GM19328 (cell line): ENCODE measurements at regions not wholly inside any gene's neighbourhood (a gene's known extent, or its start where the extent isn't known, plus 50 kb on each side); places are given as distances from the start of the nearest gene placed in this dataset.
A peak's percentile ranks its signal among the peaks of the same experiment; 100 is the strongest.

Experiments used
- ATAC-seq: cut with Tn5 transposase; IDR thresholded peaks from one replicate; pipeline ENCODE4 v1.9.1; 2021; ENCODE audit warnings: mild to moderate bottlenecking, moderate library complexity; ENCODE audit not compliant: unreplicated experiment

DNA sequence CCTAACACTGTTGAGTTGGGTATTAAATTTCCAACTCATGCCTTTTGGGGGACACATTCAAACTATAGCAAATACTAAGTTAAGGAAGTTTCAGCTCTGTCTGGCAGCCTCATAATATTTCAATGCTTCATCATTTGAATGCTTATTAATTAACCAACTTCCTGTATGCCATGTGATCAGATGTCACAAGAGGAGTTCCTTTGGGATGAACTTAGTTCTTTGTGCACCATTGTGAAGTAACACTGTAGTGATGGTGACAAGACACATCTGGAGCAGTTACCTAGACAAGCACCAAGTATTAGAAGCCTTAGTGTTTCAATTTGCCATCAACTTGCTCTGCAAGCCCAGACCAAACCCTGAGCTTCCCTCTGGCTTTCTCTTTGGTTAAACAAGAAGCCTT is 90.7 kb upstream of the IL12B start:
- no peak for ATAC-seq

DNA sequence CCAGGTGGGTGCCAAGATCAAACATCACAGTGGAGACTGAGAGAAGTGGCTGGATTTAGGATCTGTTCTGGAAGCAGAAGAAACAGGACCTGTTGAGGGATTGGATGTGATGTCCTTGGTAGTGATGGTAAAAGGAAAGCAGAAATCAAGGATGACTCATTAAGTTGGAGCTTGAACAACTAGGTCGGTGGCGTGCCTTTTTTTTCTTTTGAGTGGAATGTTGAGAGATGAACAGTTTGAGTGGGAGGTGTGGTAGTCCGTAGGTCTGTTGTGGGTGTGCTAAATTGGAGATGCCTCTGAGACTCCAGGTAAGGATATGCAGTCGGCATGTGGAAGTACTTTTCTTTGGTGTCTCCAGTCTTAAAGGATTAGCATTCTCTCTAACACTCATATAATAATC is 92.1 kb upstream of the IL12B start:
- ATAC-seq = no peak

GRCh38 chr5:159422910-159423309 is 92.6 kb upstream of the IL12B start:
- ATAC-seq = no peak

DNA sequence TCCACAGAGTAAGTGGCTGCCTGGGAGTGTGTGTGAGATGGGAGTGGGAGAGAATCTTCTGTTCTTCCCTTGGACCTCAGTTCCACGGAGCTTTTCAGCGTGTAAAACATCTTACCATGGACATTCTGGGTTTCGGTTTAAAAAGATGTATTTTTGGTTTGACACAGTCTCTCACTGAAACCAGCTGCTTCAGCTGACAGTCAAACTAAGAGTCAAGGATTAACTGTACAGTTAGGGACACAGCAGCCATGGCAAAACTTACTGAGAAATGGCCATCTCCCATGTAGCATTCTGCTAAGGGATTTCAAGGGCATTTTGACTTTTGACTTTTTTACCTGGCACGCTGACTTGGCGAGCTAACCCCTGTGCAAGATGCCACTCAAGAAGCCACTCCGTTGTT is 93.8 kb upstream of the IL12B start:
- ATAC-seq = no peak

DNA sequence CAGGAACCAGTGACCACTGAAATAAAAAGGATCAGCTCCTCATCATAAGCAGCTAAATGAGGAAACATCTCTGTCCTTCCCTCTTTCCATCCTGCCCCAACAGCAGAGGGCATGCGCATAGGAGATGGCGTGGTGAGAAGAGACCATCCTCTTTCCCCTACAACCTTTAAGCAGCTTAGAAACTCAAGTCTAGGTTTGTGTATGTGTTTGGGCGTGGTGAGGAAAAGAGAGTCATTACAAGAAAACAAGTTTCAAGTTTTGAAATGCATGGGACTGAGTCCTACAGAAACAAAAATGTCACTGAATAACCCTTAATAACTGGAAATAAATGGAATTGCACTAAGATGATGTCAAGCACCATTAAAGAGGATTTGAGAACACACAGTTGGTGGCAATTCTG is 96.4 kb upstream of the IL12B start:
- ATAC-seq = no peak

GRCh38 chr5:159427180-159428012 is 97.1 kb upstream of the IL12B start:
- peak; percentile 61 for ATAC-seq

DNA sequence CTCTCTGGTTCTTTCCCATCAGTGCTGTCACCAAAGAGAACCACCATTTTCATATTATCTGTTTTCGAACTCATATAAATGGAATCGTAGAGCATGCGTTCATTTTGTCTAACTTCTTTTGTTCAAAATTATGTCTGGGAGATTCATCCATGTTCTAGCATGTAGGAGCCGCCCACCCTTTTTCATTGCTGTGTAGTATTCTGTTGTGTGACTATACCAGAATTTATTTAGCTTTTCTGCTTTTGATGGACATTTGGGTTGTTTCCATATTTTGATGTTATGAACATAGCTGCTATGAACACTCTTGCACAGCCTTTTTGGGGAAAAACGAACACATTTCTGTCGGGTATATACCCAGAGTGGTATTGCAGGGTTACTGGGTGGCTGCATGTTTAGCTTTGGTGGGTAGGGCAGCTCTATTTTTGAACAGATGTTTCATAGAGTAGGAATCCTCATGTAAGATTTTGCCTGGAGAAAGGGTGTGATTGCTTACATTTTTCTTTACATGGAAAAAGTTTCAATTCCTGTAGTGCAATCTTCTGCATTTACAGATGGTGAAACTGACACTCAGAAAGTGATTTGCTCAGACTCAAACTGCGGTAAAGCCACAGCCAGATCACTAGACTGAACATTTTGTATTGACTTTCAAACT is 100.2 kb upstream of the IL12B start:
- no peak for ATAC-seq

GRCh38 chr5:159435855-159436254 is 105.6 kb upstream of the IL12B start:
- no peak for ATAC-seq

DNA sequence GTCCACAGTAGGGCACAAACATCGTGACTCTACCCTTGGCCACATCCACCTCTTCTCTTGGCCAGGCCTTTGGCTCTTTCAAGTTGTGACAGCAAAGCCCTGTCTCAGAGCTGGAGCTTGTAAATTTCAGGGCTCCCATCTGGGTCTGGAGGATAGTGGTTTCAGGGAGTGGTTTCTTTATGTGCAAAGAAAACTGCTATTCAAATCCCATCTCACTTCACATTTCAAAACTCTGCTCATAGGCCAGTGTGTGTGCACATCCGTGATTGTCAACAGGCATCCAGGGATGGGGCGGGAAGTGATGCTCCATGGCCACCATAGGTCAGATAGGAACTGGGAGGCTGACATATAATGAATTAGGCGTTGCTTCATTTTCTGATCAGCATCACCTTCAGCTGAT is 107.8 kb upstream of the IL12B start:
- no peak for ATAC-seq

- no peak for ATAC-seq
Observed at GRCh38 chr5:159439002-159439401, 108.7 kb upstream of the IL12B start.

DNA sequence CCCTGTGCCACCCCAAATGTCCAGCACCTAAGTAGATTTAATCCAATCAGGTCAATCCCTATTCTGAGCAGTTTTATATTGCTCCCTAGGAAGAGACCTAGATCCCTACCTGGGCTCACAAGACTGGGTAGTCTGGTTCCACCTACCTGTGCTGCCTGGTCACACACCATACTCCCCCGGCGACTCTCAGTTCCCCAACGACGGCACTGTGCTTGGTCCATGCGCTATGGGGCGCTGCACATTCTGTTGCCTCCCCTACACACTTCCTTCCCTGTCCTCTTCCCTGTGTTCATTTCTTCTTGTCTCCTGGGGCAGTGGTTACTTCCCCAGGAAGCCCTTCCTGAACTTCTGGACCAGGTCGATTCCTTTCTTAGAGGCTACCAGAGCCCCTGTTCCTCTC is 109.9 kb upstream of the IL12B start:
- ATAC-seq = peak; percentile 55

GRCh38 chr5:159440968-159441367 is 110.7 kb upstream of the IL12B start:
- no peak for ATAC-seq

- ATAC-seq = no peak
Observed at GRCh38 chr5:159441441-159441840, 111.2 kb upstream of the IL12B start.

DNA sequence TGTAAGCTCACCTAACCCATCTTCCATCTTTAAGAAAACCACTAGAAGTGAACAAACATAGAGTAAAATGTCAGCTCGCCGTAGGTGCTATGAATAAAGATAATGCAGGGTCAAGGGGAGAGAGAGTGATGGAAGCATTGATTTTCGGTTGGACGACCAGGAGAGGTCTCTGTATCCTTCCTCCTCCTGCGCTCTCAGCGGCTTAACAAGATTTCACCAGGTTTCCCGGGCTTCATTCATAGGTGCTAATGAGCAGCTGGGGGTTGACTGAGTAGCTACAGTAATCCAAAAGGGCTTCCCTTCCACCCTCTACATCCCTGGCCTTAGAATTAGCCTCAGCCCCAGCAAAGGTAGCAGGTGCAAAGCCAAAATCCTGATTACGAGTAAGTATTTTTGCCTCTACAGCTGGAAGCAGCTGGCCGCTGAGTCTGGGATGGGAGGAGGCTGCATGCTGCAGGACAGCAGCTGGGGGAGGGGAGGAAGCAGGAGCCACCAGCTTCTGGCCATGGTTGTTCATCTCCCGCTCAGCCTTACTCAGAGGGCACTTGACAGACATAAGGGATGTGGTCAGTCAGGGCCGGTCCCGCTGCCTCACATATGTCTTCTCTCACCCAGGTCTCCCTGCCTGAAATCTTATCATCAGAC is 112.0 kb upstream of the IL12B start:
- ATAC-seq = no peak

DNA sequence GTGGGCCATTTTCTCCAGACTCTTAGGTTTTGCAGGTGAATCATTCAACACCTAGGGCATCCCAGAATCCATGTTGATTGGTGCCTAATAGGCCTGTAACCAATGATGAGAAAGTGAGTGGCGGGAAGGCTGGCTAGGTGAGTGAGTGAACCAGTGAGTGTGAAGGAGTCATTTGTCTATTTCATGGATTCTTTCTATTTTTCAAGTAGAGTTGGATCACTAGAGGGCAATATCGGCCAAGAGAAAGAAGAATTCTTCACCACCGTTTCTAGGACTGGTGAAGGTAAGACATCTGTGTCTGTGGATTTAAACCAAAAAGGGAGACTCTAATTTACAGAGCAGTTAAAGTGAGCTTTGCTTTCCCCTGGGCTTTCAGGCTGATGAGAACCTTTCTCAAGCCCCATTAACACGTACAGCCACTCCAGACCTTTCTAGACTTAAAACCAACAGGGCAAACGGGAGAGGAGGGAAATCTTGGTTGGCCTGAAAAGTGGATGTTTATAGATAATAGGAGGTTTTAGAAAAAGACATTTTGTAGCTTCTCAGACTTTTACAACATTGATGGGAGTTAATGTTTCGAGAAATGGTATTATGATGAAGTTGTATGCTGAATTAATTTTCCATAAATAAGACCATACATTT is 114.3 kb upstream of the IL12B start:
- ATAC-seq = no peak

DNA sequence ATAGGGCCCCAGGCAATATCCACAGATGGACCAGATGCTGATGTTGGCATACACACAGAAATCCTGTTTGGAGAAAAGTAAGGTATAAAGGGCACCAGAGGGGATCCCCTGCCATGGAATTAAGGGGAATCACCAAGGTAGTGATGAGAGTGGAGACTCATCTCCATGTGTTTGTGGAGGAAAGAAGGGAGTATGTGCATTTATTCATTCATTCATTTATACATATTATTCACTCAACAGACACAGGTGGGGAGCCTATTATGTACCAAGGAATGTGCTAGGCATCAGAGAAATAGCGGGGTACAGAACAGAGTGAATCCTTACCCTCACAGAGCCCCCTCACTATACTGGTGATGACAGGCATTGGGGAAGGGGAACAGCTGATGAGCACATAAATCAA is 116.8 kb upstream of the IL12B start:
- ATAC-seq = no peak

DNA sequence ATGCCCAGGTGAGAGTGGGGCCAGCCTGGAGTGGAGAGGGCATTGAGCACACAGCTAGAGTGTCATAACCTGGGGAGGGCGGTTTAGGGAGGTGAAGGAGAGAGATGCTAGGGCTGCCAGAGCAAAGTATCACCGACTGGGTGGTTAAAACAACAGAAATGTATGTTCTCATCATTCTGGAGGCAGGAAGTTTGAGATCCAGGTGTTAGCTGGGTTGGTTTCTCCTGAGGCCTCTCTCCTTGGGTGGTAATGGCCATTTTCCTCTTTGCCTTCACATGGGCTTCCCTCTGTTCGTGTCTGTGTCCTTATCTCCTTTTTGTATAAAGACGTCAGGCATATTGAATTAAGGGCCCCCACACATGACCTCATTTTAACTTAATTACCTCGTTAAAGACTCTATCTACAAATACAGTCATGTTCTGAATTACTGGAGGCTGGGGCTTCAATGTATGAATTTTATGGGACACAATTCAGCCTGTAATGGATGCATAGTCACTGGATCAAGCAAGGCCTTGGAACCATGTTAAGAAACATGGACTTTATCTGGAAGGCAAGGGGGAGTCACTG is 118.6 kb upstream of the IL12B start:
- no peak for ATAC-seq

DNA sequence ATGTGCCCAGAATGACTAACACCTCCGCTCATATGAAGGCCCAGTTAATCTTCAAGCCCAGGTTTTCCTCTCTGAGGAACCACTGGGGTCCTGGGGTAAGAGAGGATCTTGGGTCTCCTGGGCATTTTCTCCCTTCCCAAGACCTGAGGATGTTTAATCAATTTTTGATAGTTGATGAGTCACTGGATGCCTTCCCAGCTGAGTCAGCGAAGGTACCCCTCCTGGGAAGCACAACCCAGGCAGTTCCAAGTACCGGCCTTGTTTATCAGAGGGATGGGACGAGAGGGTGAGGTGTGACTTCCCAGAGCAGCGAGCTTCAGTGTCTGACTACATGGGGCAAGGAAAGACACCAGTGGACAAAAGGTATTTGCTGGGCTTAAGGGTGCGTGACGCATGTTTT is 119.6 kb upstream of the IL12B start:
- ATAC-seq = no peak

DNA sequence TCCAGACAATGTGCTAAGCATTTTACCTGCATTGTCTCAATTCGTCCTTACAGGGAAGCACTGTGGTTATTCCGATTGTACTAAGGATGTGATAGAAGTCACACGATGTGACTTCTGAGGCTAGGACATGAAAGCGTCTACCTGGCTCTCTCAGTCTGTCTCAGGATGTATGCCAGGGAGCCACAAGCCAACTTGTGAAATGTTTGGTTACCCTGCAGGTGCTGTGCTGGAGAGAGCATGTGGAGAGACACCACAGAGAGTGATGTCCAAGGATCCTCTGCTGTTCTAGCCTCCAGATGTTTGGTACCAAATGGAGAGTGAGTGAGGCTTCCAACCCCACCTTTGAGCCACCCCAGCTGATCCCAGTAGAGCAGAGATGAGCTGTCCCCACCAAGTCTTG is 120.1 kb upstream of the IL12B start:
- ATAC-seq = no peak

- no peak for ATAC-seq
Observed at GRCh38 chr5:159451197-159452052, 121.1 kb upstream of the IL12B start.
